ENCODE measurements at regions not wholly inside any gene's neighbourhood (a gene's known extent, or its start where the extent isn't known, plus 50 kb on each side); places are given as distances from the start of the nearest gene placed in this dataset.

GRCh38 chr20:57785061-57785460 lies 75.2 kb upstream of the PMEPA1 start:
- no peak overlapping the region for H3K4me2 ChIP-seq (ENCODE audit: low read length)
- no peak overlapping the region for H3K27ac ChIP-seq (ENCODE audit: low read depth, low read length, poor library complexity, severe bottlenecking)
- TF ChIP-seq EZH2phosphoT487 (IDR thresholded peaks at IDR 0.05; ENCODE audit: borderline replicate concordance, low read depth, low read length) (no peak), CTCF (conservative IDR thresholded peaks at IDR 0.05; ENCODE audit: low read length) (no peak)
- intact Hi-C loops (cut with micrococcal nuclease; ENCODE audit: unreplicated experiment) = no loop called here
- ChIA-PET CTCF (ENCODE audit: unreplicated experiment) (no interaction called here), POLR2A (no interaction called here)
- H3K36me3 ChIP-seq (ENCODE audit: insufficient read depth, low read length) = no peaks in the 10 kb centered on the region
- BruUV-seq (replicated peaks) = no TSS peak
- DNase-seq (ENCODE audit: low spot score) = no peak
- no peaks in the 10 kb centered on the region for H4K20me1 ChIP-seq (ENCODE audit: insufficient read depth, low read length)
- H3K79me2 ChIP-seq (ENCODE audit: insufficient read depth, low read depth, low read length) = no peaks in the 10 kb centered on the region
- no peak overlapping the region for H2AFZ ChIP-seq (ENCODE audit: low read length)
- no peaks in the 10 kb centered on the region for H3K4me1 ChIP-seq (ENCODE audit: insufficient read depth, low read length, poor library complexity, severe bottlenecking)
- no peaks in the 10 kb centered on the region for H3K9me3 ChIP-seq (ENCODE audit: low read length)
- H3K9me2 ChIP-seq (ENCODE audit: insufficient read depth, low read length) = no peaks in the 10 kb centered on the region
- no peak overlapping the region for H3K4me3 ChIP-seq (ENCODE audit: low read depth, low read length, poor library complexity, severe bottlenecking)

- no peaks in the 10 kb centered on the region for H4K20me1 ChIP-seq (ENCODE audit: insufficient read depth, low read length)
- H3K9me2 ChIP-seq (ENCODE audit: insufficient read depth, low read length) = no peaks in the 10 kb centered on the region
- H3K79me2 ChIP-seq (ENCODE audit: insufficient read depth, low read depth, low read length) = no peaks in the 10 kb centered on the region
- H3K4me2 ChIP-seq (ENCODE audit: low read length) = no peak overlapping the region
- H3K27ac ChIP-seq (ENCODE audit: low read depth, low read length, poor library complexity, severe bottlenecking) = no peak overlapping the region
- H3K4me1 ChIP-seq (ENCODE audit: insufficient read depth, low read length, poor library complexity, severe bottlenecking) = no peaks in the 10 kb centered on the region
- DNase-seq (ENCODE audit: low spot score) = no peak
- intact Hi-C loops (cut with micrococcal nuclease; ENCODE audit: unreplicated experiment) = no loop called here
- CTCF ChIA-PET (ENCODE audit: unreplicated experiment) = no interaction called here
- POLR2A ChIA-PET = no interaction called here
- H3K4me3 ChIP-seq (ENCODE audit: low read depth, low read length, poor library complexity, severe bottlenecking) = no peak overlapping the region
- no peaks in the 10 kb centered on the region for H3K36me3 ChIP-seq (ENCODE audit: insufficient read depth, low read length)
- H2AFZ ChIP-seq (ENCODE audit: low read length) = no peak overlapping the region
- no TSS peak for BruUV-seq (replicated peaks)
- no peak for TF ChIP-seq EZH2phosphoT487 (IDR thresholded peaks at IDR 0.05; ENCODE audit: borderline replicate concordance, low read depth, low read length)
- TF ChIP-seq CTCF (conservative IDR thresholded peaks at IDR 0.05; ENCODE audit: low read length) = no peak
- H3K9me3 ChIP-seq (ENCODE audit: low read length) = no peaks in the 10 kb centered on the region
These were observed 74.4 kb upstream of the PMEPA1 start for GRCh38 chr20:57783956-57784837.

- Histone ChIP-seq H3K27ac (ENCODE audit: low read depth, low read length, poor library complexity, severe bottlenecking) (no peak overlapping the region), H3K9me3 (ENCODE audit: low read length) (no peaks in the 10 kb centered on the region), H3K4me1 (ENCODE audit: insufficient read depth, low read length, poor library complexity, severe bottlenecking) (no peaks in the 10 kb centered on the region), H3K9me2 (ENCODE audit: insufficient read depth, low read length) (no peaks in the 10 kb centered on the region), H2AFZ (ENCODE audit: low read length) (no peak overlapping the region), H3K4me3 (ENCODE audit: low read depth, low read length, poor library complexity, severe bottlenecking) (no peak overlapping the region), H3K4me2 (ENCODE audit: low read length) (no peak overlapping the region), H3K36me3 (ENCODE audit: insufficient read depth, low read length) (no peaks in the 10 kb centered on the region), H3K79me2 (ENCODE audit: insufficient read depth, low read depth, low read length) (no peaks in the 10 kb centered on the region), H4K20me1 (ENCODE audit: insufficient read depth, low read length) (no peaks in the 10 kb centered on the region)
- no peak for DNase-seq (ENCODE audit: low spot score)
- CTCF ChIA-PET (ENCODE audit: unreplicated experiment) = no interaction called here
- POLR2A ChIA-PET = interaction anchor here (1.3 kb wide), 1 partner anchor 10 kb away, joined by 5 read pairs; no protein-coding TSS in a partner anchor
- TF ChIP-seq CTCF (conservative IDR thresholded peaks at IDR 0.05; ENCODE audit: low read length) (no peak), EZH2phosphoT487 (IDR thresholded peaks at IDR 0.05; ENCODE audit: borderline replicate concordance, low read depth, low read length) (no peak)
- no TSS peak for BruUV-seq (replicated peaks)
- intact Hi-C loops (cut with micrococcal nuclease; ENCODE audit: unreplicated experiment) = no loop called here
These were observed 73.4 kb upstream of the PMEPA1 start for GRCh38 chr20:57783196-57783595.

Measured in OCI-LY7 (cell line).